Stimulated activated CD8-positive, alpha-beta memory T cell treated with anti-CD3 and anti-CD28 coated beads, Interleukin-12 subunit alpha, Interleukin-12 subunit beta, amount 100 ng/mL, for 24 hours (primary cell): ENCODE measurements at regions not wholly inside any gene's neighbourhood (a gene's known extent, or its start where the extent isn't known, plus 50 kb on each side); places are given as distances from the start of the nearest gene placed in this dataset.
"Not testable (repeated sequence)": the region's sequence is repeated elsewhere in the genome, so short reads cannot be mapped to it uniquely, and the experiment has no call there.

Experiments
- DNase-seq: peaks from one replicate; pipeline ENCODE4 v3.0.0-alpha.2; 2020; ENCODE audit errors: extremely low read depth

DNA sequence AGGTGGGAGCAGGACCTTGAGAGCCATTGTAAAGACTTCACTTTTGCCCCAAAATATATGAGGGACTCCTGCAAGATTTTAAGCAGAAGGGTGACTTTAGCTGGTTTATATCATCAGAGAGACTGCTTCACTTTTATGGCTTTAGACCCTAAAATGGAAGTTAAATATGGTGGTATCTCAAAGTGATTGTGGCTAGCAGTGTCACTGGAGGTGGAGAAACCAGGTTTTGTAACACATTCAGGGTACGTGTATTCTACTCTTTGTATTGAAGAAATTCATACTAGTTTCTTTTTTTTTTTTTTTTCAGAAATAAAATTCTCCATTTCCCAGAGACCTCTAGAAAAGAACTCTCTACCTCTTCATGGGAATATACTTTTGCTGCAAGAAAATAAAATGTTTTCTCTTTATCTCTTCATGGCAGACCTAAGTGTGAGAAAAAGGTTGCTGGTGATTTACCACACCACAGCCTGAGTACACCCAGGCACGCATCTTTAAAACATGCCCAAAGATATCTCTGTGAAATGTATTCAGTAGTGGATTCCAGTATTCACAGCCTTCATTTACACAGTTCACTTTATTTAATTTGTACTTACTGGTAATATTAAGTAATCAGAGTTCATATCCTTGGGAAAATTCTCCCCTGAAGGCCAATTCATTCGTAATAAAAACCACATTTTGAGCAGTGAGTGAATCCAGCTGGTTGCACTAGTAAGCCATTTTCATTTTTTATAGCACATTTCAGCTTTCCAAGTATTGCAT lies 74.3 kb upstream of the GUCY1A1 start:
- no peak for DNase-seq

DNA sequence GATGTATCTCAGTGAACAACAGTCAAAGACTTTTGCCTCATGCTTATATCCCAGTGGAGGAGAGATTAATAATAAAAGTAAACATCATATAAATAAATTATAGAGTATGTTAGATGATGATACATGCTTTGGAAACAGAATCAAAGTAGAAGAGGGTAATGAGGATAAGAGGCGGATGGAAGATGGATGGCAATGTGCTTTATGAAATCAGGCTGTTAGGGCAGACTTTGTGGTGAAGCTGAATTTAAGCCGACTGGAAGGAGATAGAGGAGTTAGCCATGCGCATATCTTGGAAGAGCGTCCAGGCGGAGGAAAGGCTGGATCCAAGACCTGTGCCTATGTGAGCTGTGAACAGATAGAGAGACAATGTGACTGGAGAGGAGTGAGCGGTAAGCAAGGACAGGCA lies 74.9 kb upstream of the GUCY1A1 start:
- DNase-seq, result no peak

DNA sequence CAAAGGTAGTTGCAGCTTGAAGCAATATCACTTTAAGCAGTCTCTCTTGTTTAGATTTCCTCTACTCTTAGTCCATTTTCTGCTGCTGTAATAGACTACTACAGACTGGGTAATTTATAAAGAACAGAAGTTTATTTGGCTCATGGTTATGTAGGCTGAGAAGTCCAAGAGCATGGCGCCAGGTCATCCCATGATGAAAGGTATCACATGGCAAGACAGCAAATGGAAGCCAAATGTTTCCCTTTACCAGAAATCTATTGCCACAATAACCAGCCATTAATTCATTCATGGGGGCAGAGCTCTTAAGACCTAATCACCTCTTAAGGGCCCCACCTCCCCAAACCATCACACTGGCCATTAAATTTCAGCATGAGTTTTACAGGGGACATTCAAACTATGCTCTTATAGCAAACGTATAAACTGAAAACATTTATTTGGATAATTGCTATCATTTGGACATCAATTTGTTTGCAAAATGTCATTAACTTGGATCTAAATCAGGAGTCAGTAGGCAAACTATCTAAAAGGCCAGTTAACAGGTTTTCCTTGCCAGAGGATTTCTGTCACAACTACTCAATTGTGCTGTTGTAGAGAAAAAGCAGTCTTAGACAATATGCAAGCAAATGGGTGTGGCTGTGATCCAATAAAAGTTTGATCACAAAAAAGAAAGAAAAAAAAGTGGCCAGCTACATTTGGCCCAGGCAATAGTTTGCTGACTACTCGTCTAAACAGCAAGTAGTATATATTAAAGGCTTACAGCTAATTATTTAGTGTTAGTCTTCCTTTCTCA lies 75.7 kb upstream of the GUCY1A1 start:
- no peak for DNase-seq

GRCh38 chr4:155588437-155588836 lies 78.2 kb upstream of the GUCY1A1 start:
- DNase-seq, result no peak

DNA sequence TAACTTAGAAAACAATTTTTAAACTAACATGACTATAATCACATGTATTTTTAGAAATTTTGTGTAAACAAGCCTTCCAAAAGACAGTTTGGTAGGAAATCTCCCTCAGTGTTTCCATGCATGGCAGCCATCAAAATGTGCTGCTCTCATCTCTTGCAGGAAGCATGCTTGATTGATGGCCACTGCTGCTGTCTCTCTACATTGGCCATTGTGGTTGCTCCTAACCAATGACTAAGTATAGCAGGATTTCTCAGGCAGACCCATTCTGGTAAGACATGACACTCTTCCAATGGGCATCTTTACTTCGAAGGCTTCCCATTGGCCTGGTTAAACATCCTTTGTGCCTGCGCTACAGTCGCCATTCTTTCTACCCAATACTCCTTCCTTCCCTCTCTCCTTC lies 78.9 kb upstream of the GUCY1A1 start:
- DNase-seq, result no peak

DNA sequence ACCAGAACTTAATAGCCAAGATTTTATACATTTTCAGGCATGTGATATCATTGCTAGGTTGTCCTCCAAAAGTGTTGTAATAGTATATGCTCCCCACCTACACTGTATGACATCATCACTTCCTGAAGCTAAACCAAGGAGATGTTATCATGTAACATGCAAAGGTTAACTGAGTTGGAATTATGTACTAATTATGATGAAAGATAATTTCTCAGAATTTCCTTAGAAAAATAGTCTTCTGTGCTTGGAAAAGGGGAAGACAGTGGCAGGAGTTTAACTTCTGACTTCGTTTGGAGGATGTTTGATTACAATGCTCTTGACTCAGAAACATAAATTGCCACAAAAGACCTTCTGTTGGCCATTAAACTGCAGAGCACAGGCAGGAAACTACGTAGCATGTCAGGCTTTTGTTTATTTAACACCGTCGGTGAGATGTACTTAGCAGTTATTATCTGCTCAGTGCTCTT lies 83.6 kb upstream of the GUCY1A1 start:
- no peak for DNase-seq

DNA sequence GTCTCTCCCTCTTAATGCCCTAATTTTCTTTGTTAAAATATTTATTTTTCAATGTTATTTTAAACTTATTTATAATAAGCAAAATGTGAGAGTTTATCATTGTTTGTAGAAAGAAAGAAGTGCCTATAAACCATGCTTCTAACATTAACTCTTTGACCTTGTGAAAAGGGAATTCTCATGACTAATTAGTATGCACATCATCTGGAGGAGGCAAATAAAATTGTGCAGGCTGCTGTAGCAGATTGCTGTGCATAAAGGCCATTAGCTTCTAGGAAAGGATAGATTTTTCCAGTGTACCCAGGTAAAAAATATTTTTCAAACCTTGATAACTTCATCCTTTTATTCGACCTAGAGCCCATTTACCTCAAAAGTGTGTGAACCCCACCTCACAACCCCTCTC lies 84.6 kb upstream of the GUCY1A1 start:
- no peak for DNase-seq

- DNase-seq, result no peak
Observed at GRCh38 chr4:155578726-155579370, 87.8 kb upstream of the GUCY1A1 start.

GRCh38 chr4:155578219-155578618 lies 88.4 kb upstream of the GUCY1A1 start:
- DNase-seq, result no peak

GRCh38 chr4:155574329-155574728 lies 92.3 kb upstream of the GUCY1A1 start:
- not testable (repeated sequence) for DNase-seq

DNA sequence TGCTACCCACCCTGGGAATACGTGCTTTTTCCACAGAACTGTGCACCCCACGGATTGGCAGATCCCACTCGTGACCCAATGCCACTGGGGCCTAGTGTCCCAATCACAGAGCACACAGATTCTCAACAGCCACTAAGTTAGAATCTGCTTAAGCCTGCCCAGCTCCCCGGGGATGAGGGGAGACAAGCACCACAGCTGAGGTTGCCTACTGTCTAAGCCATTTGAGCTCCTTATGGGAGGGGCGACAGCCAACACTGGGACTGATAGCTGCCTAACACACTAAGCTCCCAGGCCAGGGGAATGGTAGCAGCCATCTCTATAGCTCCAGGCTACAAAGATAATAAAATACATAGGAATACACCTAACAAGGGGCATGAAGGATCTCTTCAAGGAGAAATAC lies 93.5 kb upstream of the GUCY1A1 start:
- DNase-seq, result no peak

- no peak for DNase-seq
Observed at GRCh38 chr4:155572106-155572703, 94.4 kb upstream of the GUCY1A1 start.

DNA sequence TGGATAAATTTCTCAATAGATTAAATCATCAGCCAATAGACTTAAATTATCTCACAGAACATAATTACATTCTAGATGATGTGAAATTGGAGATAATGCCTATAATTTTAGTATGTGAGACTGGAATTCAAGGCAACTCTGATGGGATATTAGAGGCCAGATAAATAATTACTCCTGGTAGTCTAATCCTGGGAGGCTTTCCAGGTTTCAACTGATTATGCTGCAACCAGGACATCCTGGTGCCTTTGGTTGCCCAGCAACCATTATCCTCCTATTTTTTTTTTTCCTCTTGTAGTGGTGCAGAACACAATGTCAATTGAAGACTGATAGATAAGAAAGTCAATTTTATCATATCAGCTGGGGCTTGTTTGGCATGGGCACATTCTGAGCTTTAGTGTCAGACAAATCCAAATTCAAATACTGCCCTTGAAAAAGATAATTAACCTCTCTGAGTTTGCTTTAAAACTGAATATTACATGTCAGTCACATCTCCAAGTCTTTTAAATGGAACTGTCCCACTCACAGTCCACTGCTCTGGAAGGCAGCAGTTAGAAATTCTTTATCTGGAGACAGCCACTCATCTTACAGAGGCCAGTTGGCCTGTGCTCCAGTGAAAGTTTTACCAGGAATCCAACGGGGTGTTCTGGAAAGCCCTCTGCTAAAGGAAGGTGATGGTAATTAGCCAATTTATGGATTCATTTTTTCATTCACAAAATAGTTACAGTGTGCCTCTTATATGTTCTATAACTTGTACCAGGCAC lies 95.3 kb upstream of the GUCY1A1 start:
- no peak for DNase-seq

- no peak for DNase-seq
Observed at GRCh38 chr4:155570661-155571060, 96.0 kb upstream of the GUCY1A1 start.

- no peak for DNase-seq
Observed at GRCh38 chr4:155569960-155570515, 96.6 kb upstream of the GUCY1A1 start.

GRCh38 chr4:155569471-155569870 lies 97.2 kb upstream of the GUCY1A1 start:
- no peak for DNase-seq

GRCh38 chr4:155568641-155569220 lies 97.9 kb upstream of the GUCY1A1 start:
- DNase-seq, result no peak

- DNase-seq, result no peak
Observed at GRCh38 chr4:155566354-155566753, 100.3 kb upstream of the GUCY1A1 start.

- no peak for DNase-seq
Observed at GRCh38 chr4:155565776-155566175, 100.9 kb upstream of the GUCY1A1 start.

DNA sequence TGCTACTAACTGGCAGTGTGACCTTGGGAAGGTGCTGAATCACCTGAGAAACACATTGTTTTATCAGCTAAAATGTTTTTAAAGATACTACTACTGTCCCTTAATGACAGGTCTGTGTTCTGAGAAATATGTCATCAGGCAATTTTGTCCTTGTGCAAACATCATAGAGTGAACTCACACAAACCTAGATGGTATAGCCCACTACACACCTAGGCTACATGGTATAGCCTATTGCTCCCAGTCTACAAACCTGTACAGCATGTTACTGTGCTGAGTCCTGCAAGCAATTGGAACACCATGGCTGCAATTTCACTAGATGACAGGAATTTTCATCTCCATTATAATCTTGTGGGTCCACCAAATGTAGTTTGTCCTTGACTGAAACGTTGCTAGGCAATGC lies 101.3 kb upstream of the GUCY1A1 start:
- DNase-seq, result no peak

DNA sequence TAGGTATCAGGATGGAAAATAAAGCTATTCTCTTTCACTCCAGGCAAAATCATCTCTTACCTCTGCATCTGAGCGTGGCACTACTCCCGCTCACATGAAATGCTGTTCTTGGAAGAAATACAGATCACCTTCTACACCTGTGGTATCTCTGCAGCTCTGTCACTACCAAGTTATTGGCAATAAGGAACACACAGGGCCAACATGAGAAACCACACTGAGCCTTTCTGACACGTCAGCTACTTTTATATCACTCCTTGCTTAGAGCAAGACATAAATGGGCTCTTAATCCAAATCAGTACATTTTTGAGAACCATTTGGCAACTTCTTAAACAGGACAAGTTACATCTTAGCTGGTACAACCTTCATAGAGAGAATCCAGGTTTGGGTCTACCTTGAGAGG lies 101.8 kb upstream of the GUCY1A1 start:
- no peak for DNase-seq
